ENCODE measurements at regions not wholly inside any gene's neighbourhood (a gene's known extent, or its start where the extent isn't known, plus 50 kb on each side); places are given as distances from the start of the nearest gene placed in this dataset.

DNA sequence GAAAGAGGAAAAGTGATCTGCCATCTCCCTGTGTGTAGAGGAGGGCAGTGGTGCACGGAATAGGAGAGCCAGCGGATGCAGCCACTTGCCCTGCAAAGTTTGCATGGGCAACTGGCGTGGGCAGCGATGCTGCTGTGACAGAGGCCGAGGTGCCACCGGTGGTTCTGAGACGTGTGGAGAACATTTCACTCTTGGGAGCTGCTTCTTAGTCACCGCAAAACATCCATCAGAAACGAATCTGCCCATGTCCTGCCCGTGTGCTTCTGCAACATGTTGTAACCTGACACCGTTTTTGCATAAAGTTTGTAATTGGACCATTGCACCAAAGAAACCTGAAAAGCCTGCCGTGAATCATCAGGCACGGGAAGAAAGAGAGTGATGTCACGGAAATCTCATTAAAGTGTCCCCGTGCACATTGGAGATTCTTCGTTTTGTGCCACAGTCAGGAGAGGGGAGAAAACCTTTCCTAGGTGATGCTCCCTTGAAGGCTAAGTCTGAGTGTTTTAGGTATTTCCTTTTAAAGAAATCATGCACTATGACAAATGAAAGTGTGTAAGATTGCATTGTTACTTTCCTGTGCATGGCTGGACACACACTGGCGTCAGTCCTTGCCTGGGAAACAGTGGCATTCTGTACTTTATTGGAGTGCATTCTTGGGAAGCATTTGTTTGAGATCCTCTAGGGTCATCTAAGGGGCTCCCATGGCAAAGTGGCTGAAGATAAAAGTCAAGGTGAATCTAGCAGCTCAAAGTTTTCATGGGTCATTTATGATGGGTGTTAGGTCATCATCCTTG lies 302.6 kb downstream of the KLF6 start:
- no peak for DNase-seq (ENCODE audit: low spot score)

DNA sequence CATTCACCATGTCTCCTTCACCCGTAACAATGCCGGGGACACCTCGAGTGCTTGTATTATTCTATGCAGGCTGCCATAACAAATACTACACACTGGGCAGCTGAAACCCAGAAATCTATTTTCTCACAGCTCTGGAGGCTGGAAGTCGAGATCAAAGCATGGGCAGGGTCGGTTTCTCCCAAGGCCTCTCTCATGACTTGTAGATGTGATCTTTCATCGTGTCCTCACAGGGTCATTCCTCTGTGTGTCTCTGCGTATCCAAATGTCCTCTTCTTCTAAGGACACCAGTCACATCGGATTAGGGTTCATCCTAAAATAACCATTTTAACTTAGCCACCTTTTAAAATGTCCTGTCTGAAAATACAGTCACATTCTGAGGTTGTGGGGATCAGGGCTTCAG lies 303.5 kb downstream of the KLF6 start:
- no peak for DNase-seq (ENCODE audit: low spot score)

DNA sequence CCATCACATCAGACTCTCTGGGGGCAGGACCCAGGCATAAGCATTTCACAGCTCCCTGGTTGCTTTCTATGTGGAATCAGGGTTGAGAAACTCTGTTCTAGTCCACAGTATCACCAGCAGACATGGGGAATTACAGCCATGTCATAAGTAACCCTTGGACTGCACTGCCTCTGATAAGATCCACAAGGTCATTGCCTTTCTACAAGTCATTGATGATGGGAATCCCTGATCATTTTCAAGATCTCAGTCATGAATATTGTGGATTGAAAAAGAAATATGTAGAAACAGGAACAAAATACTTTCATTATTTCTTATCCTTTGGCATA lies 304.1 kb downstream of the KLF6 start:
- DNase-seq (ENCODE audit: low spot score): no peak

DNA sequence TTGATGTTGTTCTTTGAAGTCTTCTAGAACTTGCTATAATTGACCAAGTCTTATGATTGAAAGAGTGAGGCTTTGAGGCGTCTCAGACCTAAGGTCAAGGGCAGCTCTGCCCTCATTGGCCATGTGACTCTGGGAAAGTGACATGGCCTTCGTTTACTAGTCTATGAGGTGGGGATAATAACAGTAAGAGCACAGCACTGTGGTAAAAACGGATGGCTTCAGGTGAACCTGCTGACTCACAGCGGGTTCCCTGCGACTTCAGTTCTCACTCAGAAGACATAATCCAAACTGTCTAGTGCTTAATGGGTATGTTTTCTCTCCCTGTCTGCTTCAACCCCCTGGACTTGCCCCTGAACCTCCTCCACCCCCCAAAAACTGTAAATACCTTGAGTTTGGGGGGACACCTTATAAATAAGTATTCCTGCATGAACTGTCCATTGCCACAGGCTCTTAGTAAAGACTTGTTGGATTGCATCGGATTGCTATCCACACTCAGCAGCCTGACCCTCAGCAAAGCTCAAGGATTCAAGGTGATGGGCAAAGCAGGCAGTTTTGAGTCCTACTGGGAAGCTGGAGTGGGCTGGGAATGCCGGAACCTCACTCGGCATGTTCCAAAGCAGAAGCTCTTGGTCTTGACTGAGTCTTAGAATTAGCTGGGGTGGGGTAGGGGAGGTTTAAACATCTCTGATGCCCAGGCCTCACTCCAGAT lies 304.6 kb downstream of the KLF6 start:
- DNase-seq (ENCODE audit: low spot score): no peak

DNA sequence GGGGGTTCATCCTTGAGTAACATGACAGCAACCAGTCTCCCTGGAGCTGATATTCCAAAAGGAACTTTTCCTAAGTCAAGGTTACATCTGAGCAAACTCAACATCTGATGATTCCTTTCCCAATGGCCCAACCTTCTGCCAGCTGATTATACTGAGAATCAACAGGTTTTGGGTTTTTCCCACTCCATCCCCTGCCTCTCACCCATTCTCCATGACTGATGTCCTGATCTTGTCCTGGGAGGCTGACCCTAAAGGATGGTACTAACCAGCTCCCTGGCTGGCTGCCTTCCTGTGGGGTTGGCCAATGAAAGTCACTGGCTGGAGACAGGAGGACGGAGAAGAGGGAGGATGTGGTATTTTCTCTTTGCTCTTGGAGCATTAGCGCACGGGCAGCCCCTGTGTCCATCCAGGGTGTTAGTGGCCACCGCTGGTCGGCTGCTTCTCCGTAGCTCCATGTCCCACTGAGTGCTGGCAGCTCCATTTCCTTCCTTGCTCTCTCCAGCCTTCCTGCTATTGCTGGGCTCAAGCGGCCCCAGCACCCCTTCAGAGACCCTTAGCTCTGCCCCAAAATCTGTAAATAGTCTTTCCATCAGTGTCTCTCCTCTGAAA lies 306.2 kb upstream of the PITRM1 start:
- DNase-seq (ENCODE audit: low spot score): no peak

DNA sequence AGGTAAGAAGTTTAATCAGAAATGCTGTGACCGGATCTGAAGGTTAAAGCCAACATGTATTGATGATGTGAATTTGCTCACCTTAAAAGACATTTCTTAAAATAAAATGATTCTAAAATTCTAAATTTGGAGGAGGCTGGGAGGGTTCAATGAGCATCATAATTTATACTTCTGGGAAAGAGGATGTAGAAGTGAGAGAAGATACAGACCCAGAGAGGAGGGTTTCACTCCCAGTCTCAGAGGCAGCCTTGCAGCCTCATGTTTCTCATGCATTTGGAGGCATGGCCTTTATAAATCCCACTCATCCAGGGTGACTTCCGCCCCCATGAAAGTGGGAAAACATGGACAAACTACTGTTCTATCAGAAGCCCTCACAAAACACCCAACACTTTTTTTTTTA lies 305.6 kb upstream of the PITRM1 start:
- DNase-seq (ENCODE audit: low spot score): no peak

DNA sequence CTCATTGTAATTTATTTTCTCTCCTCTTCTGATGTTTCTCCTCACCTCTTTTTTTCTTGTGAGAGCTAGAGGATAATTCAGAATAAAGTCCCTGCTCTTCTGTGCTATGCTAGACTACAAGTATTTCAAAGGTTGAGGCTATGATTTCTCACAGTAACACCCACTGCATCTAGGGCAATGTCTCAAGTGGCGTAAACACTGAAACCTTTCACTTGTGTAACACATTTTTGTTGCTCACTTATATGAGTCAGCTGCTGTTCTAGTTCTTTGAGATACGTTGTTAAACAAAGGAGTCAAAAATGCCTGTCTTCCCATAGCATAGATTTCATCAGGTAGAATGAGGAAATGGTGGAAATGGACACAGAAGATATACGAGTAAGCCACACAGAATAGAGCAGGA lies 305.1 kb upstream of the PITRM1 start:
- no peak for DNase-seq (ENCODE audit: low spot score)

DNA sequence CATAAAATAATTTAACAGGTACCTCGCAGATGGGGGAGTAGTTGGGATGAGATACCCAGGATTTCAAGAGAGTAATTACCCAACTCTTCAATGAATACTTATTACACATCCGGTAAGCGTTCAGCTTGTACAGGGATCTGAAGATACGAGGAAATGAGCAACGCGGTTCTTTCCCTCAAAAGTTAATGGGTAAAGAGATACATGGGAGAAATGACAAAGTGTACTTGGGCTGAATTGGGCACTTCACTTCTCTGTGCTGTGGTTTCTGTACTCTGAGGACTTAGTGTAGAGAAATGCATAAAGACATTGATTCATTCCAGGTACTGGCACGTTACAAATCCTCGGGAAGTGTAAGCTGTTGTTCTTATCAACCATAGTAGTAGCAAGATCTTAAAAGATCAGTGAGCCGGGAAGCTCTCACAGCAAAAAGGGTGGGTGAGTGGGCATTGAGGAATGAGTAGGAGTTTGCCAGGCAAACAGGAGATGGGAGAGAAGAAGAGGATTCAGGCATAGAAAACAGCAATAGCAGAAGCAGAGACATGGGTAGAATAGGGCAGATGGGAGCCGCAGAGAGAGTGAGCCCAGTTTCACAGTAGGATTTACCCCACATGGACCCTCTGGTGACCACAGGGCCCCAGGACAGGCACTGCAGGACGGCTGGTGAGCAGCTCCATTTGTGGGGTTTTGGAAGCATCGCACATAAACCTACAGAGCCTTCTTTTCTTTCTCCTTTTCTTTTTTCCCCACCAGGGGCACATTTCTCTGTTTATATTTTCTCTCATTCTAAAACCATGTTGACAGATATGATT lies 304.3 kb upstream of the PITRM1 start:
- no peak for DNase-seq (ENCODE audit: low spot score)

DNA sequence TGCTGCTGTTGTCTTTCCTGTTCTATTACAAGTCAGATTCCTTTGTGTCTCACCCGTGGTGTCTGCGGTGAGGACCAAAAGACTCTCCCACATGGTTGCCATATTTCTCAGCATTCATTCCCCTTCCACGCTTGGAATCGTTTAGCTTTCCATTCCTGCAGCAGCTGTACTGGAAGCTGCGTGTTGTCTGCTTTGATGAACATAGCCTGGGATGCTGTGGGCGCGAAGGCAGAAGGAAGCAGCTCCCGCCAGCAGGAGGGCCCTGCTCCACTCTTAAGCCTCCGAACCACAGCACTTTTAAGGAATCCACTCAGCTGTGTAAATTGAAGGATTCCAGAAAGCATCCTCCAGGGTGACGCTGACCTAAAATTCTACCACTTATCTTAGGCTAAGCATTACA lies 303.6 kb upstream of the PITRM1 start:
- DNase-seq (ENCODE audit: low spot score): no peak

DNA sequence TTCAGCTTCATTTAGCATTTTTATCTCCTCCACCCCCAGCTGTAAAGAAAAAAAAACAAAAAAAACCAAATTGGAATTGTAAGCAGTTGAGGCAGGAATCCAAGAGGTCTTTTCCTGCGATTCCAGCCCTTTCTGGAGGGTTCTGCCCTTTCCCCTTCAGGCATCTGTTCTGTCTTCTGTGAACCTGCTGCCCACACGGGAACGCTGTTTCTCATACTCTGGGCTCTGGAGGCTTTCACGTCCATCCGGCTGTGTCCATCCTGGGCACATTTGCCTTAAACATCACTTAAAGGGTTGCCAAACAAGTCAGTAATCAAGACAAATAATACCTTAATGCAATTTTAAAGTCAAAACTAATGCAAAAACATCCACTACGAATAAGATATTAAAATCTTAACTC lies 302.8 kb upstream of the PITRM1 start:
- DNase-seq (ENCODE audit: low spot score): no peak

DNA sequence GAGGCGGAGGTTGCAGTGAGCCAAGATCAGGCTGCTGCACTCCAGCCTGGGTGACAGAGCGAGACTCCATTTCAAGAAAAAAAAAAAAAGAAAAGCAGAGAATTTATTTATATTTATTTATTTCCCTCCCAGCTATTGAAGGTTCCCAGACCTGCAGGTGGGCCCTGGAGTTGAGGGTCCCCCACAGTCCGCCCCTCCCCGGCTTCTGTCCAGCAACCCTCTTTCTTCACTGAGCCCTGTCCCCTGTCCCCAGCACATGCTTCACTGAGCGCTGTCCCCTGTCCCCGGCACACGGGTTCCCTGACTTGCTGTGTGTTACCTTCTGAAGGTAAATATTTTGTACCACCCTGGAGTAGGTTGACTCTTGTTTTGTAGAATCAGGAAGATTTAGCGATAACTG lies 301.7 kb upstream of the PITRM1 start:
- DNase-seq (ENCODE audit: low spot score): no peak

DNA sequence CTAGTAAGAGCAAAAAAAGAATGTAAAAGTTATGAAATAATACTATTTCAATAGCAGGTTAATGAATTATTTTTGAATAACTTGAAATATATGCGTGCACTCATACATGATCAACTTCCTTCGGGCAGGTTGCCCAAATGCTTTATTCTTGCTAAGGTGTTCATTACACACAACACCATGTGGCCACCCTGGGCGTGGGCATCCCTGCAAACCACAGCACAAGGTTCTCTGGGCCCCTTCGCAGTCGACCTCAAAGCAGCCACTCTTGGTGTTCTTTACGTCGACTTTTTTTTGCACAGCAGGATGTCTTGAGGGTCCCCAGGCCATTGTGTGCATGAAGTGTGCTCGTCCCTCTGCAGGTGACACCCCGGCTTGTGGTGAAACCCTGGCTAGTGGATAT lies 300.7 kb upstream of the PITRM1 start:
- no peak for DNase-seq (ENCODE audit: low spot score)

DNA sequence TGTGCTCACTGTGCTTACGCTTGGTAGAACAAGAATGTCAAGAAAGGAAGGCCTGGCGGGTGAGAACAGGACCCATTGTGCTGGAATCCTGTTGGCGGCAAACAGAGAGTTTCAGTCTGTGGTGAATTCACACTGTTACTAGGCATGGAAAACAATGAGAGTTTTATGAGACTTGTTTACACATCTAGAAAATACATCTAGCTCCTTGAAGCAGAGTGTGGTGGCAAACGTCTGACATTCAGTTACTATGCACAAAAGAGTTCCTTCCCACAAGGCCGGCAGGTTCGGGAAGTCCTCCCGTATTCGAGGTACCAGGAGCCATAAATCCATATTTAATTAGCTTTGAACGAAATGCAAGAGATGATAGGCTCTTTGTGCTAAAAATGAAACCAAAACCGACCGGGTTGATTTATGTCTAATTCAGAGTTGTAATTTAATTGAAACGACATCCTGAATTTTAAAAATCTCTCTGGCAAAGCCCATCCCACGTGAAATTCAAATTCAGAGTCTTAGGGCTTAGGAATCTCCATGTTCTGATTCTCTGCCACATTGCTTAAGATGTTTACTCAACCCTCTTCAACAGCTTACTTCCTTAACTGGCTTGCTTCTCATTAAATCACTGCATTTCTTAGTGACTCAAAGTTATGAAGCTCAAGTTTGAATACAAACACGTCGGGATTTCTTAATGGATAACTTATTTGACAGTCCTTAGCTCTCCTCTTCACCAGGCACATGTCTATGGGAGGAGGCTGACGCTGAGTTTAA lies 299.9 kb upstream of the PITRM1 start:
- peak; percentile 23 for DNase-seq (ENCODE audit: low spot score)

DNA sequence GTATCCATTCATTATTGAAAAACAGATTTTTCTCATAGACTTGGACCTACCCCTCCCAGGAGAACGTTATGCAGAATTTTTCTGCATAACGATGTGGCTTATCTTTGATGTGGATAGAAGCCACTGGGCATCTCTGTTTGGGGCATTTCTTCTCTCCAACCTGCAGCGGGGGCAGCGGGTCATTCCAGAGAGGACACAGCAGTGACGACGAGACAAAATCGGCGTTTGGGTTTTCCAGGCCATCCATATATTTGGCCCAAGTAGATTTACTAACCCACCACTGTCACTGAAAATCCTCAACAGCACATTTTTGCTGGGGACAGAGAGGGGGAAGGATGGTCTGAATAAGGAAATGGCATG lies 299.3 kb upstream of the PITRM1 start:
- DNase-seq (ENCODE audit: low spot score): no peak

DNA sequence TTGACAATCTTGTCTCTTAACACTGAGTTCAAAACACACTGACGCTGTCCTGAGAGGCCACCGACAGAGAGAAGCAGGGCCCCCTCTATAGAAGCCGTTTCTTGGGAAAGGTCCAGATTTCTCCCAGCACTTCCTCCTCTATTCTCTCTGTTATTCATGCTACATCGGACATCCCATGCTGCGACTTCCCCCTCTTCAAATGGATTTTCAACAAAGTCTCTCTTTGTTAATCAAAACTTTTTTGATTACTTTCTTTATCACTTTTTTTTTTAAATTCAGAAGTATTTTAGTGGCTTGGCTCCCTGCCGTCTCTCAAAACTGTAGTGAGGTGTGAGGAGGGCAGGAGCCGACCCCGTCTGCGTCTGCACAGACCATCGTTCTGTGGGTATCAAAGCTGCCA lies 298.9 kb upstream of the PITRM1 start:
- no peak for DNase-seq (ENCODE audit: low spot score)

DNA sequence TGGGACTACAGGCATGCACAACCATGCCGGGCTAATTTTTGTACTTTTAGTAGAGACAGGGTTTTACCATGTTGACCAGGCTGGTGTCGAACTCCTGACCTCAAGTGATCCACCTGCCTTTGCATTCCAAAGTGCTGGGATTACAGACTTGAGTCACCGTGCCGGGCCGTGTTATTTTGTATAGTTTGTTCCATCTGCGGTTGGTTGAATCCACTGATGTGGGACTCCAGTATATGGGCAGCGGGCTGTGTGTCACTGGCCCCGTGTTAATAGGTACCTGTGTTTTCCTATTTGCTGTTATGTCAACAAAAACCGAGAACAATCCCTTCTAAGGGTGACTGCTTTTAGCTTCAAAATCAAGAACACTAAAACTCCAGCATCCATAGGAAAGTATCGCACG lies 297.6 kb upstream of the PITRM1 start:
- no peak for DNase-seq (ENCODE audit: low spot score)

DNA sequence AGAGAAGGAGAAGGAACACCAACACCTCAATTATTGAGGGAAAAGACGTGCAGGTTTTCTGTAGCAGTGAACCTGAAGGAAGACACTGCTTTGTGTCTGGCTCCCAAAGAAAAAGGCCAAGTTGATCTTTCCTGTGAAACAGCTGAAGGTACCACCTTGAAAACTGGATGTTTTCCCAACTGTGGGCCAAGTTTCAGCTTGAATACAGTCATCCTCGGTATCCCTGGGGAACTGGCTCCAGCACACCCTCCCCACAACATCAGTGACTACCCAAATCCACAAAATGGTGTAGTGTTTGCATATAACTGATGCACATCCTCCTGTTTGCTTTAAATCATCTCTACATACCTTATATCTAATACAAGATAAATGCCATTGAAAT lies 297.0 kb upstream of the PITRM1 start:
- no peak for DNase-seq (ENCODE audit: low spot score)

DNA sequence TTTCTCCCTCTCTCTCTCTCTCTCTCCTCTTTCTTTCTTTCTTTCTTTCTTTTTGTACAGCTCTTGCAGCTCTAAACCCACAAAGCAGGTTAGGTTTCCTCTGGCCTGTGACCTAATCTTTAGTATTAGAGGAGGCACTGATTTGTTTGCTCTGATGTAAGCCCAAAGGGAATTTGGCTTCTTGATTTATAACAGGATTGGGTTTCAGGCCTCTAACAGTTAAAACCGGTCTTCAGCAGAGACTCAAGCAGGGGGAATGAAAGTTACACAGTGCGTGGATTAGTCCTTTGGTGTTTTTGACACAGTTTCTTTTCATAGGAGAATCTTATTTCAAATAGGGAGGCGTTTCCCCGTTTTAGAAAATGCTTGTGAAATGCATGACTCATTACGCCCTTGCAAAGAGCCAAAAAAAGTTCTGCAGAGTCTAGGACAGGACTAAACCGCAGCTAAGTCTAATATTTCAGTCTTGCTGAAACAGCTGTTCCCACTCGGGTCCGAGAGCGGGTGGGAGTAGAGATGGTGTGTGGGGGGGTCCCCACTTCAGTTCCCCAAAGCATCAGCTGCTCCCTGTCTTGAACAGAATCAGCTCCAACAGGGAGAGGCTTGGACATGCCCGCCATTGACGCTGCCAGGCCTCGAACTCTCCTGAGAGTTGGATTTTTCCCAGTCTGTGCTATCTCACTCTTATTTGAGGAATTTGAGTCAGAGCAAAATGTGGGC lies 296.5 kb upstream of the PITRM1 start:
- peak; percentile 36 for DNase-seq (ENCODE audit: low spot score)

DNA sequence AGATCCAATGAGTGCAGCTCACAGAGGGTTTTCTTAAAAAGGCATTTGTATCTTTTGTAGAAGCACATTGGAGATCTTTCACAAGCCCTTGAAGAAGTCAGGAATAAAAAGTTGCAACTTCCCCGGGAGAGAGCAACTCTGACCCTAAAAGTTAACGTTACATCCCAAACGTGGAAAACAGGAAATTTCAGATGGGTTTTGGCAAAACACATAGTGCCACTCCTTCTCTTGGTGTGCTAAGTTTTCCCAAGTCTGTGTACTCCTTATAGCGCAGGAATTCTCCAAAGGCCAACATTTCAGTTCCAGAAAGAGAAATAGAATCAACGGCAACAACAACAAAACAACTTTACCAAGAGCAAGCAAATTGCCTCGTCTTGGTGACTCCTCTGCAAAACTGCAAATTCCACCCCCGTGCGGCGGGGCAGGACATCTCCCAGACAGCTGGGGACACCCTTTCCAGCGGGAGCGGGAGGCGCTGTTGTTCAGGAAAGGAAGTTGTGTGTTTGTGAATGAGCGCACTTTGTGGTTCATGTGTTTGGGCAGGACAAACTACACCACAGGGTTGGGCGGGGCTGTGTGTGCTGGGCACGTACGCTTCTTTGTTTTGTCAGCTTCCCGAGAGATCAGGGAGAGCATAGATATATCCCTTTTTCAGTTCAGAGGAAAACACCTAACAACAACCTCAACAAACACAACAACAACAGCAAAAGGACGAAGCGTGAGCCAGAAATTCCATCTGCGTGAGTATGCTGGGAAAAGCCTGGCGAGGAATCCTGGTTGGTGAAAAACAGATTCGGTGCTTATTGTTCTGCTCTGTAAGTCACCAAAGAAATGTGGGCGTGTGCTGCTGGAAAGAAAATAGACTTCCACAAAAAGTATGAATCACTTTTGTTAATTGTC lies 294.7 kb upstream of the PITRM1 start:
- peak; percentile 38 for DNase-seq (ENCODE audit: low spot score)

DNA sequence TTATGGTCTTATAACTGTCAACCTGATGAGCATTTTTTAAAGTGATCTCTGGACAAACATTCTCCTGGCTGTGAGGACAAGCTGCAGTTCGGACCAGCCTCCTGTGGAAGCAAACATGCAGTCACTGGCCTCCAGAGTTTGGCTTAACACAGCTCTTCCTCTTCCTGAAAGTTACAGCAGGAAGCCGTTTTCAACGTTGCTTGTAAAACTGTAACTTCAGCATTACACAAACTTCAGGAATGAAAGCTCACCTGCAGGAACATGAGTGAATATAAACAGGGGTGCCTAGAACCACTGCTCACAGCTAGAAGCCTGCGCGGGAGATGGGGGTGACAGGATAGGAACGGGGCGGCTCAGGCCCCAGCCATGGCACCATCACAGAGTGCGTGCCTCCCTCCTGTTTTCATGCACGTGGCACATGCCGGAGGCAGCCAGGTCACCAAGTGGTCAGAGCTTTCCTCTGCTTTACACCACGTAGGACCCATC lies 292.9 kb upstream of the PITRM1 start:
- no peak for DNase-seq (ENCODE audit: low spot score)

Measured in CD4-positive, alpha-beta T cell treated with Interleukin-15 for 4 hours (primary cell).